Endothelial cell of umbilical vein (primary cell): ENCODE measurements at regions not wholly inside any gene's neighbourhood (a gene's known extent, or its start where the extent isn't known, plus 50 kb on each side); places are given as distances from the start of the nearest gene placed in this dataset.

Experiments
- BruUV-seq: library from RNA; stranded (reverse); fragments of 400-500 nt; replicated peaks from 2 replicates; lab custom pipeline; 2021; lab: Mats Ljungman, UMichigan
- CTCF ChIA-PET: fragments of 300-600, 350-600 bp; sonication (Branson Sonifier 250); formaldehyde crosslinking; loops from one replicate; lab custom pipeline; 2021; ENCODE audit warnings: antibody characterized with exemption, inconsistent platforms; lab: Charles Lee
- POLR2A ChIA-PET: fragments of 300-600, 350-600 bp; sonication (Branson Sonifier 250); formaldehyde crosslinking; loops from one replicate; lab custom pipeline; 2021; ENCODE audit warnings: antibody characterized with exemption, inconsistent platforms; lab: Charles Lee
- DNase-seq: peaks from one replicate; pipeline ENCODE4 v3.0.0-alpha.2; 2011; ENCODE audit warnings: low read depth, low spot score
- FAIRE-seq: peaks from 2 replicates; lab custom pipeline; 2011; peaks lifted over from hg19 to GRCh38; lab: Jason Lieb, UNC
- H2AFZ ChIP-seq: 2 replicates; pipeline ENCODE4 v1.6.0; 2012; ENCODE audit warnings: low read depth, low read length, control low read depth, inconsistent platforms
- H3K27ac ChIP-seq: 2 replicates; pipeline ENCODE4 v1.5.1; 2011; ENCODE audit warnings: low read depth, mild to moderate bottlenecking, control low read depth, low read length, moderate library complexity; ENCODE audit not compliant: insufficient read depth
- H3K27me3 ChIP-seq, 2 experiments: 2 replicates each; pipeline versions ENCODE4 v1.6.0 to v1.6.1; 2011; ENCODE audit warnings: low read length in 2 of 2, mixed read lengths in 1 of 2; ENCODE audit not compliant: control insufficient read depth in 2 of 2, insufficient read depth in 2 of 2
- H3K36me3 ChIP-seq, 2 experiments: 2 replicates in 1 of 2; 3 replicates in 1 of 2; pipeline ENCODE4 v1.5.1; 2011; ENCODE audit warnings: low read length in 2 of 2, mild to moderate bottlenecking in 1 of 2, moderate library complexity in 1 of 2; ENCODE audit not compliant: control insufficient read depth in 2 of 2, insufficient read depth in 2 of 2; ENCODE audit errors: extremely low read depth in 1 of 2
- H3K4me1 ChIP-seq: 3 replicates; pipeline ENCODE4 v1.5.1; 2011; ENCODE audit warnings: mild to moderate bottlenecking, low read length; ENCODE audit not compliant: control insufficient read depth, insufficient read depth; ENCODE audit errors: extremely low read depth
- H3K4me2 ChIP-seq: 2 replicates; pipeline ENCODE4 v1.6.1; 2011; ENCODE audit warnings: low read length, control low read depth, mixed read lengths; ENCODE audit not compliant: insufficient read depth
- H3K4me3 ChIP-seq, 3 experiments: fragments of 200-600 bp in 1 of 3; sonication (generic), shearing (Covaris generic) in 1 of 3; replicated peaks in 1 of 3; 2 replicates each; pipeline ENCODE4 v1.5.1; 2011 to 2016; ENCODE audit warnings: control low read depth in 3 of 3, low read length in 3 of 3, mild to moderate bottlenecking in 2 of 3, inconsistent platforms in 1 of 3, low read depth in 1 of 3, moderate library complexity in 1 of 3; ENCODE audit not compliant: insufficient read depth in 1 of 3
- H3K79me2 ChIP-seq: 2 replicates; pipeline ENCODE4 v1.6.0; 2012; ENCODE audit warnings: low read length, inconsistent platforms; ENCODE audit not compliant: control insufficient read depth, insufficient read depth
- H3K9ac ChIP-seq: replicated peaks from 2 replicates; pipeline ENCODE3; 2011; ENCODE audit warnings: low read length, control low read depth; ENCODE audit not compliant: insufficient read depth; ENCODE audit errors: extremely low read depth
- H3K9me1 ChIP-seq: replicated peaks from 3 replicates; pipeline ENCODE4 v1.6.0; 2011; ENCODE audit warnings: mild to moderate bottlenecking, low read length; ENCODE audit not compliant: control insufficient read depth, insufficient read depth; ENCODE audit errors: extremely low read depth
- H3K9me3 ChIP-seq: replicated peaks from 2 replicates; pipeline ENCODE4 v1.5.1; 2012; ENCODE audit warnings: low read length, inconsistent platforms; ENCODE audit not compliant: control insufficient read depth, insufficient read depth
- H4K20me1 ChIP-seq: replicated peaks from 2 replicates; pipeline ENCODE3; 2011; ENCODE audit warnings: mild to moderate bottlenecking, low read length; ENCODE audit not compliant: control insufficient read depth, insufficient read depth; ENCODE audit errors: extremely low read depth
- EZH2 ChIP-seq: IDR thresholded peaks from 2 replicates; pipeline ENCODE4 v1.6.1; 2012; ENCODE audit warnings: borderline replicate concordance, low read depth, mild to moderate bottlenecking, moderate library complexity, low read length, inconsistent platforms; ENCODE audit not compliant: severe bottlenecking
- FOS ChIP-seq: IDR thresholded peaks from 2 replicates; pipeline ENCODE4 v1.6.1; 2011; ENCODE audit warnings: mild to moderate bottlenecking, low read length, moderate library complexity, borderline replicate concordance; ENCODE audit not compliant: insufficient read depth
- GATA2 ChIP-seq: IDR thresholded peaks from 2 replicates; pipeline ENCODE4 v1.7.0; 2011; ENCODE audit warnings: low read depth, mild to moderate bottlenecking, moderate library complexity, mixed read lengths, low read length; ENCODE audit not compliant: insufficient read length, insufficient read depth
- MYC ChIP-seq: IDR thresholded peaks from one replicate; pipeline ENCODE4 v1.6.1; 2011; ENCODE audit warnings: mild to moderate bottlenecking, low read depth, low read length
- POLR2A ChIP-seq: IDR thresholded peaks from 2 replicates; pipeline ENCODE4 v1.6.1; 2012; ENCODE audit warnings: low read depth, mild to moderate bottlenecking, control low read depth, low read length
- POLR2AphosphoS5 ChIP-seq: IDR thresholded peaks from 2 replicates; pipeline ENCODE4 v1.6.1; 2012; ENCODE audit warnings: low read depth, mild to moderate bottlenecking, control low read depth, low read length, moderate library complexity; ENCODE audit not compliant: insufficient read depth
- dilution Hi-C: fragments of 300-500 bp; cut with MboI; formaldehyde crosslinking; loops from one replicate; pipeline ENCODE4 v1.15.0; 2019; ENCODE audit warnings: low sequenced_read_pairs; ENCODE audit not compliant: extremely low pct_ligation_motif_present
- intact Hi-C: fragments of 100-400 bp; cut with micrococcal nuclease; formaldehyde crosslinking; loops from one replicate; pipeline ENCODE4 v1.10.0; 2022
- TF ChIP-seq, protein P1 (sequence below), 2 donors: IDR thresholded peaks; 1 replicate in 1 of 2; 2 replicates in 1 of 2; pipeline ENCODE4 v1.5.1; 2011; ENCODE audit warnings: low read length in 2 of 2, mild to moderate bottlenecking in 2 of 2, moderate library complexity in 2 of 2, control low read depth in 1 of 2, inconsistent platforms in 1 of 2, low read depth in 1 of 2; ENCODE audit not compliant: insufficient read depth in 1 of 2; ENCODE audit errors: extremely low read depth in 1 of 2
- TF ChIP-seq, protein P2 (sequence below): IDR thresholded peaks from 2 replicates; pipeline ENCODE4 v1.6.1; 2011; ENCODE audit not compliant: insufficient read depth, insufficient read length

- ChIA-PET POLR2A (no interaction called here), CTCF (interaction anchor here (1.3 kb wide), 1 partner anchor 21 kb away, joined by 4 read pairs; no protein-coding TSS in a partner anchor)
- no peak for DNase-seq
- intact Hi-C loops: no loop called here
- dilution Hi-C loops: loop anchor here (25.0 kb wide), 1 partner anchor 310 kb away; no protein-coding TSS in a partner anchor
- no peaks in the 10 kb centered on the region for H3K4me1 ChIP-seq
- no peaks in the 10 kb centered on the region for H3K9me1 ChIP-seq
- H3K27ac ChIP-seq: no peak overlapping the region
- TF ChIP-seq FOS: no peak
- TF ChIP-seq, protein P1, sequence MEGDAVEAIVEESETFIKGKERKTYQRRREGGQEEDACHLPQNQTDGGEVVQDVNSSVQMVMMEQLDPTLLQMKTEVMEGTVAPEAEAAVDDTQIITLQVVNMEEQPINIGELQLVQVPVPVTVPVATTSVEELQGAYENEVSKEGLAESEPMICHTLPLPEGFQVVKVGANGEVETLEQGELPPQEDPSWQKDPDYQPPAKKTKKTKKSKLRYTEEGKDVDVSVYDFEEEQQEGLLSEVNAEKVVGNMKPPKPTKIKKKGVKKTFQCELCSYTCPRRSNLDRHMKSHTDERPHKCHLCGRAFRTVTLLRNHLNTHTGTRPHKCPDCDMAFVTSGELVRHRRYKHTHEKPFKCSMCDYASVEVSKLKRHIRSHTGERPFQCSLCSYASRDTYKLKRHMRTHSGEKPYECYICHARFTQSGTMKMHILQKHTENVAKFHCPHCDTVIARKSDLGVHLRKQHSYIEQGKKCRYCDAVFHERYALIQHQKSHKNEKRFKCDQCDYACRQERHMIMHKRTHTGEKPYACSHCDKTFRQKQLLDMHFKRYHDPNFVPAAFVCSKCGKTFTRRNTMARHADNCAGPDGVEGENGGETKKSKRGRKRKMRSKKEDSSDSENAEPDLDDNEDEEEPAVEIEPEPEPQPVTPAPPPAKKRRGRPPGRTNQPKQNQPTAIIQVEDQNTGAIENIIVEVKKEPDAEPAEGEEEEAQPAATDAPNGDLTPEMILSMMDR (IDR thresholded peaks at IDR 0.05; ENCODE audit: extremely low read depth in 1 of 2, insufficient read depth in 1 of 2, low read depth in 1 of 2, low read length in 2 of 2): no peak
- no peaks in the 10 kb centered on the region for H3K9me3 ChIP-seq
- no peaks in the 10 kb centered on the region for H3K36me3 ChIP-seq
- no peak overlapping the region for H3K4me3 ChIP-seq
- H3K79me2 ChIP-seq: no peaks in the 10 kb centered on the region
- no peak overlapping the region for H2AFZ ChIP-seq
- no TSS peak for BruUV-seq
- no peak overlapping the region for H3K9ac ChIP-seq
- no peak for FAIRE-seq
- H3K4me2 ChIP-seq: no peak overlapping the region
- H3K27me3 ChIP-seq: peaks cover 0 to 2% of the 10 kb centered on the region in 2 experiments
- no peaks in the 10 kb centered on the region for H4K20me1 ChIP-seq
These were observed 55.4 kb downstream of the GSX1 start for GRCh38 chr13:27847669-27848068.

GRCh38 chr13:27851096-27851850 is 59.0 kb downstream of the GSX1 start:
- no peaks in the 10 kb centered on the region for H3K36me3 ChIP-seq
- intact Hi-C loops (no loop called here), dilution Hi-C loops (no loop called here)
- H2AFZ ChIP-seq: no peak overlapping the region
- no peak overlapping the region for H3K4me2 ChIP-seq
- TF ChIP-seq EZH2 (no peak), POLR2AphosphoS5 (no peak), POLR2A (no peak), GATA2 (no peak), MYC (no peak)
- TF ChIP-seq, protein P1 (IDR thresholded peaks at IDR 0.05; ENCODE audit: extremely low read depth in 1 of 2, insufficient read depth in 1 of 2, low read depth in 1 of 2, low read length in 2 of 2): no peak
- TF ChIP-seq, protein P2, sequence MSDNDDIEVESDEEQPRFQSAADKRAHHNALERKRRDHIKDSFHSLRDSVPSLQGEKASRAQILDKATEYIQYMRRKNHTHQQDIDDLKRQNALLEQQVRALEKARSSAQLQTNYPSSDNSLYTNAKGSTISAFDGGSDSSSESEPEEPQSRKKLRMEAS: no peak
- no peak overlapping the region for H3K9ac ChIP-seq
- H3K9me3 ChIP-seq: no peaks in the 10 kb centered on the region
- no peak for FAIRE-seq
- H3K4me1 ChIP-seq: no peaks in the 10 kb centered on the region
- no peak for DNase-seq
- BruUV-seq: no TSS peak
- POLR2A ChIA-PET: no interaction called here
- CTCF ChIA-PET: no interaction called here
- no peaks in the 10 kb centered on the region for H4K20me1 ChIP-seq
- no peak overlapping the region for H3K4me3 ChIP-seq
- peaks cover 2 to 3% of the 10 kb centered on the region in 2 experiments for H3K27me3 ChIP-seq
- H3K27ac ChIP-seq: no peak overlapping the region
- no peaks in the 10 kb centered on the region for H3K9me1 ChIP-seq
- H3K79me2 ChIP-seq: no peaks in the 10 kb centered on the region
